ENCODE measurements at regions not wholly inside any gene's neighbourhood (a gene's known extent, or its start where the extent isn't known, plus 50 kb on each side); places are given as distances from the start of the nearest gene placed in this dataset.
"Not testable (repeated sequence)": the region's sequence is repeated elsewhere in the genome, so short reads cannot be mapped to it uniquely, and the experiment has no call there.

GRCh38 chr4:130029442-130029841, 933.5 kb downstream of the C4orf33 start:
- H3K36me3 ChIP-seq (ENCODE audit: control insufficient read depth, insufficient read depth, low read length) = no peaks in the 10 kb centered on the region
- TF ChIP-seq CTCF (IDR thresholded peaks at IDR 0.05; ENCODE audit: insufficient read depth, low read length, poor library complexity, severe bottlenecking) = no peak
- no peak for DNase-seq (ENCODE audit: low read depth)
- no peak overlapping the region for H3K4me3 ChIP-seq (ENCODE audit: low read depth, low read length)
- no peaks in the 10 kb centered on the region for H3K27me3 ChIP-seq (ENCODE audit: control insufficient read depth, insufficient read depth, low read length)

GRCh38 chr4:130031858-130032257, 935.9 kb downstream of the C4orf33 start:
- Histone ChIP-seq H3K27me3 (ENCODE audit: control insufficient read depth, insufficient read depth, low read length) (no peaks in the 10 kb centered on the region), H3K36me3 (ENCODE audit: control insufficient read depth, insufficient read depth, low read length) (no peaks in the 10 kb centered on the region), H3K4me3 (ENCODE audit: low read depth, low read length) (no peak overlapping the region)
- DNase-seq (ENCODE audit: low read depth) = no peak
- TF ChIP-seq CTCF (IDR thresholded peaks at IDR 0.05; ENCODE audit: insufficient read depth, low read length, poor library complexity, severe bottlenecking) = no peak

GRCh38 chr4:130033657-130034056, 937.7 kb downstream of the C4orf33 start:
- not testable (repeated sequence) for DNase-seq (ENCODE audit: low read depth); H3K27me3 ChIP-seq (ENCODE audit: control insufficient read depth, insufficient read depth, low read length); H3K4me3 ChIP-seq (ENCODE audit: low read depth, low read length); H3K36me3 ChIP-seq (ENCODE audit: control insufficient read depth, insufficient read depth, low read length)

- Histone ChIP-seq H3K27me3 (ENCODE audit: control insufficient read depth, insufficient read depth, low read length) (no peaks in the 10 kb centered on the region), H3K36me3 (ENCODE audit: control insufficient read depth, insufficient read depth, low read length) (no peaks in the 10 kb centered on the region), H3K4me3 (ENCODE audit: low read depth, low read length) (no peak overlapping the region)
- no peak for TF ChIP-seq CTCF (IDR thresholded peaks at IDR 0.05; ENCODE audit: insufficient read depth, low read length, poor library complexity, severe bottlenecking)
- DNase-seq (ENCODE audit: low read depth) = no peak
Measured at GRCh38 chr4:130034876-130035275, 938.9 kb downstream of the C4orf33 start.

GRCh38 chr4:130035391-130035790, 939.4 kb downstream of the C4orf33 start:
- no peaks in the 10 kb centered on the region for H3K27me3 ChIP-seq (ENCODE audit: control insufficient read depth, insufficient read depth, low read length)
- DNase-seq (ENCODE audit: low read depth) = no peak
- H3K4me3 ChIP-seq (ENCODE audit: low read depth, low read length) = no peak overlapping the region
- TF ChIP-seq CTCF (IDR thresholded peaks at IDR 0.05; ENCODE audit: insufficient read depth, low read length, poor library complexity, severe bottlenecking) = no peak
- no peaks in the 10 kb centered on the region for H3K36me3 ChIP-seq (ENCODE audit: control insufficient read depth, insufficient read depth, low read length)

GRCh38 chr4:130037866-130038265, 941.9 kb downstream of the C4orf33 start:
- not testable (repeated sequence) for H3K36me3 ChIP-seq (ENCODE audit: control insufficient read depth, insufficient read depth, low read length); H3K27me3 ChIP-seq (ENCODE audit: control insufficient read depth, insufficient read depth, low read length); H3K4me3 ChIP-seq (ENCODE audit: low read depth, low read length); DNase-seq (ENCODE audit: low read depth)

GRCh38 chr4:130038540-130038939, 942.6 kb downstream of the C4orf33 start:
- not testable (repeated sequence) for H3K36me3 ChIP-seq (ENCODE audit: control insufficient read depth, insufficient read depth, low read length); DNase-seq (ENCODE audit: low read depth); H3K4me3 ChIP-seq (ENCODE audit: low read depth, low read length)

More at GRCh38 chr4:130038540-130038939, 942.6 kb downstream of the C4orf33 start:
- H3K27me3 ChIP-seq (ENCODE audit: control insufficient read depth, insufficient read depth, low read length) = not testable (repeated sequence)
